Common myeloid progenitor, CD34-positive (primary cell): ENCODE measurements at regions not wholly inside any gene's neighbourhood (a gene's known extent, or its start where the extent isn't known, plus 50 kb on each side); places are given as distances from the start of the nearest gene placed in this dataset.

ENCODE experiments used
- CTCF ChIA-PET: fragments of 350-600 bp; sonication (Branson Sonifier 250); formaldehyde crosslinking; loops from one replicate; lab custom pipeline; 2021; ENCODE audit warnings: antibody characterized with exemption; lab: Charles Lee
- POLR2A ChIA-PET: fragments of 350-600 bp; sonication (Branson Sonifier 250); formaldehyde crosslinking; loops from one replicate; lab custom pipeline; 2021; ENCODE audit warnings: antibody characterized with exemption; lab: Charles Lee
- DNase-seq, 3 donors: peaks; one replicate each; pipeline versions ENCODE4 v3.0.0 to v3.0.0-alpha.2; 2013
- H3K27ac ChIP-seq, 2 experiments: 1 replicate in 1 of 2; 2 replicates in 1 of 2; pipeline ENCODE4 v1.7.0; 2013; ENCODE audit warnings: inconsistent platforms in 2 of 2, low read length in 2 of 2, mild to moderate bottlenecking in 2 of 2, low read depth in 1 of 2, moderate library complexity in 1 of 2; ENCODE audit not compliant: severe bottlenecking in 2 of 2, insufficient read depth in 1 of 2, poor library complexity in 1 of 2
- H3K27me3 ChIP-seq, 5 experiments: replicated peaks in 2 of 5; 1 replicate in 3 of 5; 2 replicates in 2 of 5; pipeline versions ENCODE4 v1.6.1 to v1.7.0; 2013; ENCODE audit warnings: low read length in 4 of 5, mild to moderate bottlenecking in 2 of 5, moderate library complexity in 2 of 5, inconsistent platforms in 1 of 5; ENCODE audit not compliant: insufficient read depth in 5 of 5, control insufficient read depth in 4 of 5
- H3K36me3 ChIP-seq, 4 experiments: 1 replicate in 2 of 4; 2 replicates in 2 of 4; pipeline versions ENCODE4 v1.6.1 to v1.7.0; 2013; ENCODE audit warnings: low read length in 3 of 4, control low read depth in 1 of 4, mild to moderate bottlenecking in 1 of 4; ENCODE audit not compliant: control insufficient read depth in 4 of 4, insufficient read depth in 4 of 4
- H3K4me1 ChIP-seq, 4 experiments: 1 replicate in 3 of 4; 2 replicates in 1 of 4; pipeline versions ENCODE4 v1.6.1 to v1.7.1; 2013; ENCODE audit warnings: low read length in 3 of 4, mild to moderate bottlenecking in 3 of 4, control low read depth in 1 of 4, inconsistent platforms in 1 of 4, moderate library complexity in 1 of 4; ENCODE audit not compliant: control insufficient read depth in 4 of 4, insufficient read depth in 4 of 4; ENCODE audit errors: control extremely low read depth in 1 of 4
- H3K4me3 ChIP-seq, 7 experiments: 1 replicate in 4 of 7; 2 replicates in 3 of 7; pipeline versions ENCODE4 v1.5.1 to v1.7.0; 2013; ENCODE audit warnings: mild to moderate bottlenecking in 7 of 7, low read length in 6 of 7, moderate library complexity in 6 of 7, inconsistent platforms in 2 of 7, low read depth in 2 of 7, control low read depth in 1 of 7; ENCODE audit not compliant: insufficient read depth in 4 of 7, control insufficient read depth in 1 of 7; ENCODE audit errors: extremely low read depth in 1 of 7
- H3K9me3 ChIP-seq, 5 experiments: 1 replicate in 4 of 5; 2 replicates in 1 of 5; pipeline versions ENCODE4 v1.6.1 to v1.7.1; 2013; ENCODE audit warnings: low read length in 4 of 5, mild to moderate bottlenecking in 2 of 5, inconsistent platforms in 1 of 5, low read depth in 1 of 5, moderate library complexity in 1 of 5; ENCODE audit not compliant: control insufficient read depth in 4 of 5, insufficient read depth in 2 of 5; ENCODE audit errors: control extremely low read depth in 1 of 5
- WGBS: methylation state at CpG from one replicate; pipeline ENCODE4 v1.1.5; 2013; ENCODE audit not compliant: insufficient coverage; 5-methylcytosine and 5-hydroxymethylcytosine counted together

DNA sequence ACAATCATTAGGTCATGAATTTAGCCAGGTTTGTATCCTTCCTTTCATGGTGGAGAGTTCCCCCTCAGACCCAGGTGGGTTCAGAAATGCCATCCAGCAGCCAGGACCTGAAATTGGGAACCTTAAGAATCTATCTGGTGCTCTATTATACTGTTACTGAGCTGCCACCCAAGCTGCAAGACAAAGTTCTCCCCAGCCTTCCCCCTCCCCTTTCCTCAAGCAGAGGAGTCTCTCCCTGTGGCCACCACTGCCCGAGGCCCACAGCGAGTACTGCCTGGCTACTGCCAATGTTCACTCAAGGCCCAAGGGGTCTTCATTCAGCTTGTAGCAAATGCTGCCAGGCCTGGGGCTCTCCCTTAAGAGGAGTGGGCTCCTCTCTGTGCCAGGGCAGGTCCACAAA, 133.8 kb downstream of the TMEM38B start:
- Histone ChIP-seq H3K9me3 (peaks cover 0 to 6% (median 0%) of the 10 kb centered on the region in 5 experiments), H3K4me3 (no peak overlapping the region), H3K4me1 (no peaks in the 10 kb centered on the region), H3K27me3 (no peaks in the 10 kb centered on the region), H3K36me3 (no peaks in the 10 kb centered on the region), H3K27ac (no peak overlapping the region)
- DNase-seq, result no peak
- CTCF ChIA-PET, result interaction anchor here (0.6 to 1.7 kb wide), 2 partner anchors 14 to 412 kb away, joined by 3 to 8 read pairs; no protein-coding TSS in a partner anchor
- POLR2A ChIA-PET, result no interaction called here
- WGBS, result no CpG with 5 or more reads among the region's 2 CpGs

DNA sequence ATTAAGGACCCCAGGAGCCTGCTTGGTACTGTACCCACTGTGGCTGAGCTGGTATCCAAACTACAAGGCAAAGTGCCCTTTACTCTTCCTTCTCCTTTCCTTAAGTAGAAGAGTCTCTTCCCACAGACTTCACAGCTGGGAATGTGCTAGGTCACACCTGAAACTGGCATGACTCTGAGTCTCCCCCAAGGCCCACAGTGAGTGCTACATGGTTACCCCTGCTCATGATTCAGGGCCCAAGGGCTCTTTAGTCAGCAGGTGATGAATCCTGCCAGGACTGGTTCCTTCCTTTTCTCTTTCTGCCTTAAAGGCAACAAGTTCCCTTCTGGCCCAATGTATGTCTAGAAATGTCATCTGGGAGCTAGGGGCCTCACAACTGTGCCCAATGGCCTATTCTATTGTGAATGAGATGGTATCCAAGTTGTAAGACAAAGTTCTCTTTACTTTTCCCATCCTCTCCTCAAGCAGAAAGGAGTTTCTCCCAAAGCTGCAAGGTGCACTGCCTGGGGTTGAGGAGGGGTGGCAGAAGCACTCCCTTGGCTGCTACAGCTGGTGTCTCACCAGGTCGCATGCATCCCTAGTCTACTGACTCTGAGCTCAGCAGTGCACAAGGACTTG, 134.4 kb downstream of the TMEM38B start:
- Histone ChIP-seq H3K36me3 (no peaks in the 10 kb centered on the region), H3K27ac (no peak overlapping the region), H3K4me3 (no peak overlapping the region), H3K27me3 (no peaks in the 10 kb centered on the region), H3K9me3 (peaks cover 0 to 6% (median 0%) of the 10 kb centered on the region in 5 experiments), H3K4me1 (no peaks in the 10 kb centered on the region)
- no peak for DNase-seq
- ChIA-PET POLR2A (no interaction called here), CTCF (interaction anchor here (0.6 to 1.7 kb wide), 2 partner anchors 14 to 413 kb away, joined by 3 to 8 read pairs; no protein-coding TSS in a partner anchor)
- WGBS, result 100% methylated on average over 1 of the region's 1 CpG

DNA sequence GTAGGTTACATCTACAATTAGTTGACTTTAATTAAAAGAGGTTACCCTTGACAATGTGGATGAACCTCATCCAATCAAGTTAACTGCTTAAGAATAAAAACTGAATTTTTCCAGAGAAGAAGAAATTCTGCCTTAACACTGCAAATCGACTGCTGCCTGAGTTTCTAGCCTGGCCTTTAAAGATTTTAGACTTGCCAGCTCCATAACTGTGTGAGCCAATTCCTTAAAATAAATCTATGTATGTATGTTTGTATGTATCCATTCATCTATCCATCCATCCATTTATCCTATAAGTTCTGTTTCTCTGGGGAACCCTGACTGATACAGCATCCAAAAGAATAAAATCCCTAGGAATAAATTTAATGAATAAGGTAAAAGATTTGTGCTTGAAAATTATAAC, 136.1 kb downstream of the TMEM38B start:
- Histone ChIP-seq H3K4me3 (no peak overlapping the region), H3K9me3 (peaks cover 0 to 1% (median 0%) of the 10 kb centered on the region in 5 experiments), H3K4me1 (no peaks in the 10 kb centered on the region), H3K36me3 (no peaks in the 10 kb centered on the region), H3K27me3 (no peaks in the 10 kb centered on the region), H3K27ac (no peak overlapping the region)
- ChIA-PET CTCF (no interaction called here), POLR2A (no interaction called here)
- no CpG with 5 or more reads among the region's 1 CpG for WGBS
- DNase-seq, result no peak

DNA sequence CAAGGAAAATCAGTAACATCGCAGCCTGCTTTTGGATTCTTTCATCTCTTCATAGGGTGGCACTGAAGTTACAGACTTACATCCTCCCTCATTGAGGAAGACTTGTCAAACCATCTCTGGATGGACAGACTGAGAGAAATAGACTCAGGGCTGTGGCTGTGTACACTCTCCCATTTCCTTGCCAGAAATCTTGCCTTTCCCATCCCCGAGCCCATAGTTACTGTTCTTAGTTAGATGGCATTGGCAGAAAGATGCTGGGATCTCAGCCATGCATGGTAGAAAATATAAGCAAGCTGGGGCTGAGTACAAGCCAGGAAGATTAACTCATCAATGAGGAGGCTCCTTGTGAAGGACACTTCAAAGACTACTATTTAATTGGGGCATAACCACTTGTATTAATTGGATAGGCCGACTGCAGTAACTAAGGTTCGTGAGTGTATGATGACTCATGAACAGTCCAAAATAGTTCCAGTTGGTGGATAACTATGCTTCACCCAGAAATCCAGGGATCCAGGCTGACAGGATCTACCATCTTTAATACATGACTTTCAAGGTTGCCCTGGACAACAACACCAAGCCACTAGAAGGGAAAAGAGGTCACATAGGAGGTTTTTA, 137.9 kb downstream of the TMEM38B start:
- DNase-seq, result no peak
- H3K36me3 ChIP-seq, result no peaks in the 10 kb centered on the region
- peaks cover 0 to 4% (median 0%) of the 10 kb centered on the region in 4 experiments for H3K4me1 ChIP-seq
- H3K27me3 ChIP-seq, result no peaks in the 10 kb centered on the region
- ChIA-PET POLR2A (no interaction called here), CTCF (no interaction called here)
- H3K4me3 ChIP-seq, result no peak overlapping the region
- 100% methylated on average over 4 of the region's 4 CpGs for WGBS
- H3K27ac ChIP-seq, result no peak overlapping the region
- H3K9me3 ChIP-seq, result no peaks in the 10 kb centered on the region

DNA sequence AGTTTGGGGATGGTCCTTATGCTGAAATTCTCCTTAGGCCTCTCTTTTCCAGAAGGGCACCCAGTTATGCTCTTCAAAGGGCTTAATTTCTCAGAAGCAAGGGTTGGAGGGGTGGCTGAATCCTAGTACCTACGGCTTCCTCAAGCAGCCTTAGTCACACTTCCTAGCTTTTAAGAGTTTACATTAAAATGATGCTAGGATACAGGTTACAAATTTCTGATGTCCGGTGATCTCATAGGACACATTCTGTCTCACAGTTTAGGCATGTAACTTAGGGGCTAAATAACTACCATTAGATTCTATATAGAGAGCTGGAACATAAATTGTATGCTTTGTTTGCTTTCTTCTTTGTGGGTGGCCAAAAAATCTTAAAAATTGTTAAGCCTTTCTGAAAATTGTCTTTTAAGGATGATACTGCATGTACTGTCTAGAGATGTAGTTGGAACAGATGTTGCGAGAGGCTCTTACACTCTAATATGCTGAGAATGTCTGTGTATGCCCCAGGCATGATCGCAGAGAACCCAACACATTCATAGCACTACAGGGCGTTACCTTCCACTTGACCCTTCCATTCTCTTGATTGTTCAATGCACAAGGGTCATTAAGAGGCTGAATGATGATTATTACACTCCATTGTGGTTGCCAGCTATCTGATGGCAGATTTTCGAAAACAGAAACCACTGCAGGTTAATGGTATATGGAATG, 139.1 kb downstream of the TMEM38B start:
- 95% methylated on average over 4 of the region's 6 CpGs for WGBS
- Histone ChIP-seq H3K27me3 (no peaks in the 10 kb centered on the region), H3K9me3 (no peaks in the 10 kb centered on the region), H3K4me3 (no peak overlapping the region), H3K36me3 (no peaks in the 10 kb centered on the region), H3K4me1 (peaks cover 0 to 4% (median 0%) of the 10 kb centered on the region in 4 experiments), H3K27ac (no peak overlapping the region)
- POLR2A ChIA-PET, result no interaction called here
- DNase-seq, result no peak
- CTCF ChIA-PET, result no interaction called here

DNA sequence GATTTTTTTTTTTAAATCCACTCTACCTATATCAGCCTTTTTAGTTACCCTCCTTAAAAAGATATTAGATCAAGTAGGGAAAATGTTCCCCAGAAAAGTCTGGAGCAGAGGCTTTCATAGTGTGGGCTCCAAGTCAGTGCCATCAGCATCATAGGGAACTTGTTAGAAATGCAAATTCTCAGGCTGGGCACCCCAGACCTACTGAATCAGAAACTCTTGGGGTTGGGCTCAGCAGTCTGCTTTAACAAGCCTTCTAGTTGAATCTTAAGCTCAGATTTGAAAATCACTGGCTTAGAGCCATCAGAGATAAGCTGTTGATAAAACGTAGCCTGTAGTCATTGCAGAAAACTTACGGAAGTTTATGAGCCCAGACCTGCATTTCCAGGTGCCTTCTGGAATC, 140.1 kb downstream of the TMEM38B start:
- Histone ChIP-seq H3K27ac (no peak overlapping the region), H3K9me3 (no peaks in the 10 kb centered on the region), H3K4me3 (no peak overlapping the region), H3K36me3 (no peaks in the 10 kb centered on the region), H3K4me1 (peaks cover 0 to 4% (median 0%) of the 10 kb centered on the region in 4 experiments), H3K27me3 (no peaks in the 10 kb centered on the region)
- no peak for DNase-seq
- ChIA-PET CTCF (no interaction called here), POLR2A (no interaction called here)
- 96% methylated on average over 2 of the region's 2 CpGs for whole genome bisulfite sequencing

DNA sequence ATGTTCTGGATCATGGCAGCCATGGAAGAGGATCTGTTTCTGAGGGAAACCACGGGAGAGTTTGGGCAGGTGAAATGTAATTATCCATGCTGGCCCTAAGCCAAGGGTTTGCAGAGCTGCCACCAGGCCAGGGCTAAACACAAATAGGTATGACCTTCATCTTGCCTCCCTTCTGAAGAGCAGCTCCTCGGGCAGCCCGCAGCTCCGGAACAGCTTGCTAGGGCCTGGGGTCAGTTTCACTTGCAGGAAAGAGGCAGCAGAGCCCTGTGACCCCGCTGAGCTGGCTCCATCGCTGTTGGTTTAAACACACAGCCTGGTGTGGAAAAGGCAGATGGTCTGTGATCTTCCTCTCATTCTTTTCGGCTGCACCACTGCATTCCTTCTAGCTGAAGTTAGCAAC, 141.4 kb downstream of the TMEM38B start:
- Histone ChIP-seq H3K36me3 (no peaks in the 10 kb centered on the region), H3K27me3 (no peaks in the 10 kb centered on the region), H3K4me3 (no peak overlapping the region), H3K9me3 (no peaks in the 10 kb centered on the region), H3K27ac (no peak overlapping the region), H3K4me1 (peaks cover 0 to 4% (median 0%) of the 10 kb centered on the region in 4 experiments)
- ChIA-PET POLR2A (no interaction called here), CTCF (interaction anchor here (1.4 kb wide), 1 partner anchor 44 kb away, joined by 4 read pairs; no protein-coding TSS in a partner anchor)
- no peak for DNase-seq
- WGBS, result 92% methylated on average over 6 of the region's 7 CpGs
